ENCODE measurements at regions not wholly inside any gene's neighbourhood (a gene's known extent, or its start where the extent isn't known, plus 50 kb on each side); places are given as distances from the start of the nearest gene placed in this dataset.
"Not testable (repeated sequence)": the region's sequence is repeated elsewhere in the genome, so short reads cannot be mapped to it uniquely, and the experiment has no call there.

DNA sequence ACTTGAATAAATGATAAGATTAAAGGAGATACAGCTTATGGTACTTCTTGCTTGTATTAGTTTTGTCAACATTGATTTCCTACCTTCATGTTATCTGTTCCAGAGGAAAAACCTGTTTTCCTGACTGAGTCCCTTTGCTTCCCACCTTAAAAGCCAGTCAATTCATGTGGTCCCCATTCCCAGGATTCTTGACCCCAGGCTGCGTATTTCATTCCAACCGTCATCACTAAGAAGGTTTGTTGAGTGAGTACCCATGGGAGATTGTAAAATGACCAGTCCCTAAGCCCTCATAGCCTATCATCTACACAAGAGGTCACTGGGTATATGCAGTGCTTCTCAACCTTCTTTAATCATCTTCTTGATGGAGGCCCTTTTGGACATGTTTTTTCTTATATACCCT is 52.2 kb downstream of the BEX3 start:
- Histone ChIP-seq H3K36me3 (ENCODE audit: insufficient read depth, low read length) (no peaks in the 10 kb centered on the region), H3K4me2 (ENCODE audit: low read length) (no peak overlapping the region), H3K27me3 (ENCODE audit: control insufficient read depth, insufficient read depth, low read length) (no peaks in the 10 kb centered on the region), H3K4me1 (ENCODE audit: control insufficient read depth, insufficient read depth, low read length) (peaks cover 10% of the 10 kb centered on the region), H3K9me3 (replicated peaks; ENCODE audit: low read length) (no peaks in the 10 kb centered on the region), H3K4me3 (ENCODE audit: low read length) (no peak overlapping the region), H3K9ac (ENCODE audit: low read depth, low read length) (no peak overlapping the region)

DNA sequence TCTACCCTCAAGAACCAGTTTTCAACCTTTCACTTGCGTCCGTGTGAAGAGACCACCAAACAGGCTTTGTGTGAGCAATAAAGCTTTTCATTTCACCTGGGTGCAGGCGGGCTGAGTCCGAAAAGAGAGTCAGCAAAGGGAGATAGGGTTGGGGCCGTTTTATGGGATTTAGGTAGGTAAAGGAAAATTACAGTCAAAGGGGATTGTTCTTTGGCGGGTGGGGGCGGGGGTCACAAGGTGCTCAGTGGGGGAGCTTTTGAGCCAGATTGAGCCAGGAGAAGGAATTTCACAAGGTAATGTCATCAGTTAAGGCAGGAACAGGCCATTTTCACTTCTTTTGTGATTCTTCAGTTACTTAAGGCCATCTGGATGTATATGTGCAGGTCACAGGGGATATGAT is 52.7 kb downstream of the BEX3 start:
- not testable (repeated sequence) for H3K4me2 ChIP-seq (ENCODE audit: low read length); H3K9ac ChIP-seq (ENCODE audit: low read depth, low read length); H3K4me3 ChIP-seq (ENCODE audit: low read length); H3K36me3 ChIP-seq (ENCODE audit: insufficient read depth, low read length); H3K27me3 ChIP-seq (ENCODE audit: control insufficient read depth, insufficient read depth, low read length); H3K9me3 ChIP-seq (replicated peaks; ENCODE audit: low read length)
- peaks cover 10% of the 10 kb centered on the region for H3K4me1 ChIP-seq (ENCODE audit: control insufficient read depth, insufficient read depth, low read length)

DNA sequence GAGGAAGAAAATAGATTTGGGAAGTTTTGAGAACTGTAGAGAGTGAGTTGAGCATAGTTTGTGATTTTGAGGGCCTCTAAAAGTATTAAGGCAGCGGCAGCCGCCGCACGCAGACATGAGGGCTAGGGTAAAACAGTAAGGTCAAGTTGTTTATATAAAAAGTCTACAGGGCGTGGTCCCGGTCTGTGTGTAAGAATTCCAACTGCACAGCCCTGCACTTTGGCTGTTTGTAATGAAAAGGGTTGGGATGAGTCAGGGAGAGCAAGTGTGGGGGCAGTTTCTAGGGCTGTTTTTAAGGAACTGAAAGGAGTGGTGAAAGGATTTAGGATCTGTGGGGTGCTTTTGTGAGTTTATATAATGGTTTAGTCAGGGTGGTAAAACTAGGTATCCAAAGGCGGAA is 55.0 kb downstream of the BEX3 start:
- H3K9me3 ChIP-seq (replicated peaks; ENCODE audit: low read length) = no peaks in the 10 kb centered on the region
- no peaks in the 10 kb centered on the region for H3K27me3 ChIP-seq (ENCODE audit: control insufficient read depth, insufficient read depth, low read length)
- H3K36me3 ChIP-seq (ENCODE audit: insufficient read depth, low read length) = no peaks in the 10 kb centered on the region
- peaks cover 10% of the 10 kb centered on the region for H3K4me1 ChIP-seq (ENCODE audit: control insufficient read depth, insufficient read depth, low read length)
- H3K4me3 ChIP-seq (ENCODE audit: low read length) = no peak overlapping the region
- H3K9ac ChIP-seq (ENCODE audit: low read depth, low read length) = no peak overlapping the region
- no peak overlapping the region for H3K4me2 ChIP-seq (ENCODE audit: low read length)

DNA sequence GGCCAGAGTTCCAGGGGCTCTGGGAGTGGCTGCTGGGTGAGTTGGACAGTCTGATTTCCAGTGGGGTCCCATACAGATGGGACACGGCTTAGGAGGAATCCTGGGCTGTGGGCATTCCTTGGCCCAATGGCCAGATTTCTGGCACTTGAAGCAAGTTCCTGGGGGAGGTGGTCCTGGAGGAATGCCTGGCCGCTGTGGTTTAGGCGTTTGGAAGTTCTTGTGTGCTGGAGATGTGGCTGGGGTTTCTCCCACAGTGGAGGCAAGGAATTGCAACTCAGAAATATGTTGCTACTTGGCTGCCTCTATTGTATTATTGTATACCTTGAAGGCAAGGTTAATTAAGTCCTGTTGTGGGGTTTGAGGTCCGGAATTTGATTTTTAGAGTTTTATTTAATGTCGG is 56.5 kb downstream of the BEX3 start:
- peaks cover 10% of the 10 kb centered on the region for H3K4me1 ChIP-seq (ENCODE audit: control insufficient read depth, insufficient read depth, low read length)
- not testable (repeated sequence) for H3K9me3 ChIP-seq (replicated peaks; ENCODE audit: low read length); H3K4me2 ChIP-seq (ENCODE audit: low read length); H3K4me3 ChIP-seq (ENCODE audit: low read length); H3K27me3 ChIP-seq (ENCODE audit: control insufficient read depth, insufficient read depth, low read length); H3K9ac ChIP-seq (ENCODE audit: low read depth, low read length); H3K36me3 ChIP-seq (ENCODE audit: insufficient read depth, low read length)

DNA sequence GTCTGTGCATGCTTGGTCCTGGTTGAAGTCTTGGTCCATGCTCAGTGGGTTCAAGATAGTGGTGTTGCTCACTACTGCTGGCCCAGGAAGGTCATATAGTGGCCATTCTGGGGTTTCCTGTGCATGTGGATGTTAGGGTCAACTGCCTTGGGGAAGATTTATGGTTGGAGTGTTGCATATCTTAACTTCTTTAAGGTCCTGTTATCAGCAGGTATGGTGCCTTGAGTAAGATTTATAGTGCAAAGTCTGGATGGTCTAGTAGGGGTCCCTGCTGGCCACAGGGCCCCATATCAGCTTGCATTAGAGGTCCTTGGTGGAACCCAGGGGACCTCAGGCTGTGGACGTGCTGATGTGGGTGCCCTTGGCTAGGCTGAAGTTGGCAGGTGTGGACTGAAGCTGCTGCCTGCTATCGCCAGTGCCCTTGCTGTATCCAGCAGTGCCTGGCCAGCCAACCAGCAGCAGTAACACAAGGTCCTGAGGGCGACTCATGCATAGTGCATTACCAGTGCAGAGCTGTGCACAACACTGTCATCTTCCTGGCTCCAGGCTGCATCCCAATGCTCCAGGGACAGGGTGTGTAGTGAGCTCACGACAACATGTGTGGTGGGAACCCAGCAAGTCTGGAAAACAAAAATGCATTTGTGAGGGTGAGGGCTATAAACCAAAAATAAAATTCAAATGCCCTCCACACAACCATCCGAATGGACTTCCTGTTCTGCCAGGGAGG is 61.0 kb downstream of the BEX3 start:
- Histone ChIP-seq H3K27me3 (ENCODE audit: control insufficient read depth, insufficient read depth, low read length) (peaks cover 8% of the 10 kb centered on the region), H3K4me3 (ENCODE audit: low read length) (no peak overlapping the region), H3K4me2 (ENCODE audit: low read length) (no peak overlapping the region), H3K9me3 (replicated peaks; ENCODE audit: low read length) (no peaks in the 10 kb centered on the region), H3K36me3 (ENCODE audit: insufficient read depth, low read length) (no peaks in the 10 kb centered on the region), H3K4me1 (ENCODE audit: control insufficient read depth, insufficient read depth, low read length) (peaks cover 6% of the 10 kb centered on the region), H3K9ac (ENCODE audit: low read depth, low read length) (no peak overlapping the region)

DNA sequence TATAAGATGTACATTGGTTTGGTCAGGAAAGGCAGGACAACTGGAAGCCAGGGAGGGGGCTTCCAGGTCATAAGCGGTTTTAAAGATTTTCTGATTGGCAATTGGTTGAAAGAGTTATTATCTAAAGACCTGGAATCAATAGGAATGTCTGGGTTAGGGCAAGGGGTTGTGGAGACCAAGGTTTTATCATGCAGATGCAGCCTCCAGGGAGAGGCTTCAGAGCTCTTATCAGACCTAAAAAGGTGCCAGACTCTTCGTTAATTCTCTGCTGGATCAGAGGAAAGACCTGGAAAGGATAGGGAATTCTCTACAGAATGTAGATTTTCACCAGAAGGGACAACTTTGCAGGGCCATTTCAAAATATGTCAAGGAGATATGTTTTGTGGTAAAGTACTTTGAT is 62.8 kb downstream of the BEX3 start:
- Histone ChIP-seq H3K36me3 (ENCODE audit: insufficient read depth, low read length) (no peaks in the 10 kb centered on the region), H3K4me3 (ENCODE audit: low read length) (no peak overlapping the region), H3K9me3 (replicated peaks; ENCODE audit: low read length) (no peaks in the 10 kb centered on the region), H3K27me3 (ENCODE audit: control insufficient read depth, insufficient read depth, low read length) (peaks cover 8% of the 10 kb centered on the region), H3K9ac (ENCODE audit: low read depth, low read length) (no peak overlapping the region), H3K4me1 (ENCODE audit: control insufficient read depth, insufficient read depth, low read length) (peaks cover 20% of the 10 kb centered on the region), H3K4me2 (ENCODE audit: low read length) (no peak overlapping the region)

DNA sequence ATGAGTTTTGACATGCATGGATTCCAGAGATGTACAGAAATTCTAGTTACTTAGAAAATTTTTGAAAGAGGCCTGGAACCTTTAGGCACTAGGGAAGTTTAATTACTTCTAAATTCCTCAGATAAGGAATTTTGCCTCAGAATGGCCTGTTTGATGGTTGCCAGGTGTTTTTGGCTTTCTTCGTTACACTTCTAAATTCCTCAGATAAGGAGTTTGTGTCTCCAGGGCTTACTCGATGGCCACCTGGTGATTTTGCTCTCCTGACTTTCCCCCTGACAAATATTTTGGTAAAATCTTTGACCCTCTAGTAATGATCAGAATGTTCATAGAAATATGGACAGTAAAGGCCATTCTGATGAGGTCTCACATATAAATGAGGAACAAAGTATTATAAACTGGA is 64.3 kb downstream of the BEX3 start:
- peaks cover 13% of the 10 kb centered on the region for H3K27me3 ChIP-seq (ENCODE audit: control insufficient read depth, insufficient read depth, low read length)
- H3K36me3 ChIP-seq (ENCODE audit: insufficient read depth, low read length) = no peaks in the 10 kb centered on the region
- no peak overlapping the region for H3K4me2 ChIP-seq (ENCODE audit: low read length)
- no peak overlapping the region for H3K4me3 ChIP-seq (ENCODE audit: low read length)
- peaks cover 20% of the 10 kb centered on the region for H3K4me1 ChIP-seq (ENCODE audit: control insufficient read depth, insufficient read depth, low read length)
- no peak overlapping the region for H3K9ac ChIP-seq (ENCODE audit: low read depth, low read length)
- H3K9me3 ChIP-seq (replicated peaks; ENCODE audit: low read length) = no peaks in the 10 kb centered on the region

DNA sequence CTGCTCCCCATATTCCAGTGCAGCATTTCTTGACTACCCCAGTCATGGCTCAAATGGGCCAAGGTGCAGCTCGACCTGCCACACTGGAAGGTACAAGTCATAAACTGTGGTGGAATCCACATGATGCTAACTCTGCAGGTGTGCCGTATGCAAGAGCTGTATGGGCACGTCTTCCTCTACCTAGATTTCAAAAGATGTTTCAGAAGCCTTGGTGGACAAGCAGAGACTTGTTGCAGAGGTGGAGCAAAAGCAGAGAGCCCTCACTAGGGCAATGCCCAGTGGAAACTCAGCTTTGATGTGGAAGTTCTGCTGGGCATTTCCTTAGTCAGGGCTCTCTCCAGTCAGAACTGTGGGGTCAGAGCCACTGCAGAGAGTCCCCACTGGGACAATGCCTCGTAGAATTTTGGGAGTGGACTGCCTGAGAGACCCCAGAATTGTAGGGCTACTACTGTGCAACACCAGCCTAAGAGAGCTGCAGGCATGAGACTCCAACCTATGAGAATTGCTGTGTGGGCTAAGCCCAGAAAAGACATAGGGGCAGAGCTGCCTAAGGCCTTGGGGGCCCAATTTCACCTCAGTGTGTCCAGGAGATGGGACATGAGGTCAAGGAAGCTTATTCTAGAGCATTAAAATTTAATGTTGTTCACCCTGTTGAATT is 65.7 kb downstream of the BEX3 start:
- peaks cover 24% of the 10 kb centered on the region for H3K4me1 ChIP-seq (ENCODE audit: control insufficient read depth, insufficient read depth, low read length)
- peaks cover 14% of the 10 kb centered on the region for H3K27me3 ChIP-seq (ENCODE audit: control insufficient read depth, insufficient read depth, low read length)
- H3K9ac ChIP-seq (ENCODE audit: low read depth, low read length) = no peak overlapping the region
- no peak overlapping the region for H3K4me2 ChIP-seq (ENCODE audit: low read length)
- no peak overlapping the region for H3K4me3 ChIP-seq (ENCODE audit: low read length)
- no peaks in the 10 kb centered on the region for H3K9me3 ChIP-seq (replicated peaks; ENCODE audit: low read length)
- H3K36me3 ChIP-seq (ENCODE audit: insufficient read depth, low read length) = no peaks in the 10 kb centered on the region

DNA sequence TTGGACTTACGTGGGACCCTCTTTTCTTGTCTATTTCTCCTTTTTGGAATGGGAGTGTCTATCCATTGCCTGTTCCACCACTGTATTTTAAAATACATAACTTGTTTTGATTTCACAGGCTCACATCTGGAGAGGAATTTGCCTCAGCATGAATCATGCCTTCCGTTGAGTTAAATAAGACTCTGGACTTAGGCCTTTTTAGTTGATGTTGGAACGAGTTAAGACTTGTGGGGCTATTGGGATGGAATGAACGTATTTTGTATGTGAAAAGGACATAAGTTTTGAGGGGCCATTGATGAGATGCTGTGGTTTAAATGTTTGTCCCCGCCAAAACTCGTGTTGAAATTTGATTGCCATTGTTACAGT is 66.2 kb downstream of the BEX3 start:
- Histone ChIP-seq H3K27me3 (ENCODE audit: control insufficient read depth, insufficient read depth, low read length) (peaks cover 14% of the 10 kb centered on the region), H3K4me1 (ENCODE audit: control insufficient read depth, insufficient read depth, low read length) (peaks cover 24% of the 10 kb centered on the region), H3K9ac (ENCODE audit: low read depth, low read length) (no peak overlapping the region), H3K4me3 (ENCODE audit: low read length) (no peak overlapping the region), H3K36me3 (ENCODE audit: insufficient read depth, low read length) (no peaks in the 10 kb centered on the region), H3K9me3 (replicated peaks; ENCODE audit: low read length) (no peaks in the 10 kb centered on the region), H3K4me2 (ENCODE audit: low read length) (peak overlapping the region; percentile 27)

DNA sequence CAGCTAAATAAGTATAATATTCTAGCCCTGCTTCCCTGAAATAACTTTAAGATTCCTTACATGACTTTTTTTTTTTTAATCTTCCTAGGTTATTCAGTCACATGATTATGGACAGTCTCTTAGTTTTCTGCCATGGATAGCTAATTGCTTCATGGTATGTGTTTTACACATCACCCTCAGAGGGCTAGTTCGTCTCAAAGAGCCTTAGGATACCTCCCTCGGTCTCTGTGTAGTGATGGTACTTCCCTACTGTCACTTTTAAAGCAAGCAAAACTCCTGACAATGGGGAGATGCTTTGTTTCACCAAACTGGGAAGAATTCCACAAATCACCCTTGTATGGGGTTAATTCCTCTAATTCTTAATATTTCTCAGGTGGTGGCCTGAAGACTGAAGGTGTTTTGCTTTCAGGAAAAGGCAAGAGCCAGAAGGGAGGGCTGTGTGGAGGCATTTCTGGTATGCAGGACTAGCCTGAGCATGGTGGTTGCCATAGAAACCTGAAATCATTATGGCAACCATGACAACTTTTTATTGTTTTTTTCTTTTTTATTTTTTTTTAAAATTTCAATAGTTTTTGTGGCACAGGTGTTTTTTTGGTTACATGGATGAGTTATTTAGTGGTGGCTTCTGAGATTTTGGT is 70.4 kb downstream of the BEX3 start:
- no peak overlapping the region for H3K4me3 ChIP-seq (ENCODE audit: low read length)
- H3K9ac ChIP-seq (ENCODE audit: low read depth, low read length) = no peak overlapping the region
- H3K4me2 ChIP-seq (ENCODE audit: low read length) = no peak overlapping the region
- no peaks in the 10 kb centered on the region for H3K36me3 ChIP-seq (ENCODE audit: insufficient read depth, low read length)
- peaks cover 7% of the 10 kb centered on the region for H3K27me3 ChIP-seq (ENCODE audit: control insufficient read depth, insufficient read depth, low read length)
- peaks cover 23% of the 10 kb centered on the region for H3K4me1 ChIP-seq (ENCODE audit: control insufficient read depth, insufficient read depth, low read length)
- no peaks in the 10 kb centered on the region for H3K9me3 ChIP-seq (replicated peaks; ENCODE audit: low read length)
